ENCODE measurements at regions not wholly inside any gene's neighbourhood (a gene's known extent, or its start where the extent isn't known, plus 50 kb on each side); places are given as distances from the start of the nearest gene placed in this dataset.

GRCh38 chr12:73352826-73353225, 1080.7 kb downstream of the TRHDE start:
- no peak for DNase-seq (ENCODE audit: low read depth)

- DNase-seq (ENCODE audit: low read depth) = no peak
Observed at GRCh38 chr12:73361156-73361863, 1089.1 kb downstream of the TRHDE start.

- no peak for DNase-seq (ENCODE audit: low read depth)
Observed at GRCh38 chr12:73361864-73362230, 1089.7 kb downstream of the TRHDE start.

GRCh38 chr12:73362666-73363065, 1090.5 kb downstream of the TRHDE start:
- DNase-seq (ENCODE audit: low read depth) = no peak

GRCh38 chr12:73372856-73373255, 1100.7 kb downstream of the TRHDE start:
- no peak for DNase-seq (ENCODE audit: low read depth)

GRCh38 chr12:73374360-73374759, 1102.2 kb downstream of the TRHDE start:
- no peak for DNase-seq (ENCODE audit: low read depth)

- DNase-seq (ENCODE audit: low read depth) = no peak
Observed at GRCh38 chr12:73383584-73384222, 1111.5 kb downstream of the TRHDE start.

- DNase-seq (ENCODE audit: low read depth) = no peak
Observed at GRCh38 chr12:73384592-73384991, 1112.4 kb downstream of the TRHDE start.

- no peak for DNase-seq (ENCODE audit: low read depth)
Observed at GRCh38 chr12:73390261-73390660, 1118.1 kb downstream of the TRHDE start.

- no peak for DNase-seq (ENCODE audit: low read depth)
Observed at GRCh38 chr12:73413051-73413450, 1124.6 kb upstream of the ATXN7L3B start.

- no peak for DNase-seq (ENCODE audit: low read depth)
Observed at GRCh38 chr12:73413974-73414373, 1123.7 kb upstream of the ATXN7L3B start.

GRCh38 chr12:73414926-73415325, 1122.7 kb upstream of the ATXN7L3B start:
- DNase-seq (ENCODE audit: low read depth) = no peak

GRCh38 chr12:73418541-73418940, 1119.1 kb upstream of the ATXN7L3B start:
- no peak for DNase-seq (ENCODE audit: low read depth)

GRCh38 chr12:73421832-73422231, 1115.8 kb upstream of the ATXN7L3B start:
- peak; percentile 32 for DNase-seq (ENCODE audit: low read depth)

- no peak for DNase-seq (ENCODE audit: low read depth)
Observed at GRCh38 chr12:73424484-73424883, 1113.2 kb upstream of the ATXN7L3B start.

GRCh38 chr12:73445658-73446324, 1091.8 kb upstream of the ATXN7L3B start:
- DNase-seq (ENCODE audit: low read depth) = no peak

GRCh38 chr12:73452672-73453469, 1084.8 kb upstream of the ATXN7L3B start:
- no peak for DNase-seq (ENCODE audit: low read depth)

GRCh38 chr12:73460212-73460611, 1077.4 kb upstream of the ATXN7L3B start:
- no peak for DNase-seq (ENCODE audit: low read depth)

GRCh38 chr12:73465106-73465505, 1072.5 kb upstream of the ATXN7L3B start:
- DNase-seq (ENCODE audit: low read depth) = no peak

GRCh38 chr12:73486256-73486655, 1051.4 kb upstream of the ATXN7L3B start:
- DNase-seq (ENCODE audit: low read depth) = no peak

- no peak for DNase-seq (ENCODE audit: low read depth)
Observed at GRCh38 chr12:73506611-73507010, 1031.0 kb upstream of the ATXN7L3B start.

- DNase-seq (ENCODE audit: low read depth) = no peak
Observed at GRCh38 chr12:73514672-73515071, 1023.0 kb upstream of the ATXN7L3B start.
